ENCODE measurements at regions not wholly inside any gene's neighbourhood (a gene's known extent, or its start where the extent isn't known, plus 50 kb on each side); places are given as distances from the start of the nearest gene placed in this dataset.

DNA sequence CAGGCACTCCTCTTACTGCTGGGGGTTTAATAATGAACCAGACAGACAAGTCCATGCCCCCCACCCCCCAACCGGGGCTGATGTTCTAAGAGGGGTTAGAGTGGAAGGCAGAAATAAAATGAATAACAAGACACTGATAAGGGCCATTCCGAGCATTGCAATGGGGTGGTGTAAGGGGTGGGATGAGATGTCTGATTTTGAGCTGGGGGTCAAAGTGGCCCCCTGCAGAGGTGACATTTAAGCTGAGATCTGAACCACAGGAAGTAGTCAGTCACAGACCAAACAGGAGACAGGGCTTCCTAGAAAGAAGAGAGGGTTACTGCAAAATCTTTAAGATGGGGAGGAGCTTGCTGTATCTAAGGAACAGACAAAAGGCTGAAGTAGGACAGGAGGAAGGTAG lies 180.6 kb upstream of the SH3BP4 start:
- no peak for DNase-seq (ENCODE audit: extremely low read depth in 1 of 2, low read depth in 1 of 2)

DNA sequence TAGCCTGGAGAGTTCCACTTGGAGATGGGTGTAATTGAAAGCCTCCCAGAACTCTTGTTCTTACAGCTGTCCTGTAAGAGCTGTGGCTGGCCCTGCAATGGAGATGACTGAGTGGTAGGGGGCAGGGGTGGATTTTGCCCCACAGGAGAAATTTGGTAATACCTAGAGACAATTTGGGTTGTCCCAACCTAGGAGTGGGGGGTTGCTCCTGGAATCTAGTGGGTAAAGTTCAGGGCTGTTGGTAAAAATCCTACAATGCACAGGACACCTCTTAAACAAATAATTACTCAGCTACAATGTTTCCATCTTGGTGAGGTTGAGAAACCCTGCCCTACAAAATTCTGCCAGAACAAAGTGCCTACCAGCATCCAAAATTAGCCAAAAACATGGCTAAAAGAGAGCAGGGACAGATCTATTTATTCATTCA lies 181.1 kb upstream of the SH3BP4 start:
- no peak for DNase-seq (ENCODE audit: extremely low read depth in 1 of 2, low read depth in 1 of 2)

DNA sequence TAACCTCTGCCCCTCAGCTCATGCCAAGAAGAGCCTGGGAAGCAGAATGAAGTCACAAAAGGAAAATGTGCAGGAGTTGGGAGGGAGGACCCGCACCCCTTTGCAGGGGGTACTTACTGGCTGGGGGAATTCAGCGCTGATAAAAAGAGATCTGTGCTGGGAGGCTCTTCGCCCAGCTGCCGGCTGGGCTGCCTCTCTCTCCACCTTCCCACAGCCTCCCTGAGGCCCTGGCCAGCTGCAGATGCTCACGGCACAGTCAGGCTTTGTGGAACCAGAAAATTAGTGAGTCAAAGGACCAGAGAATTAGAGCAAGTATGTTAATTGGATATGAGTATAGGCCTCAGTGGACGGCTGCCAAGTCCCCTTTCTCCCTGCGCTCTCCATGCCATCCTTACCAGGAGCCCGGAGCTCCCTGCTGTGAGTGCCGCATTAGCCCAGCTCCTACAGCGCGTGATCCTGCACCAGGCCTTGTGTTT lies 181.7 kb upstream of the SH3BP4 start:
- no peak for DNase-seq (ENCODE audit: extremely low read depth in 1 of 2, low read depth in 1 of 2)

DNA sequence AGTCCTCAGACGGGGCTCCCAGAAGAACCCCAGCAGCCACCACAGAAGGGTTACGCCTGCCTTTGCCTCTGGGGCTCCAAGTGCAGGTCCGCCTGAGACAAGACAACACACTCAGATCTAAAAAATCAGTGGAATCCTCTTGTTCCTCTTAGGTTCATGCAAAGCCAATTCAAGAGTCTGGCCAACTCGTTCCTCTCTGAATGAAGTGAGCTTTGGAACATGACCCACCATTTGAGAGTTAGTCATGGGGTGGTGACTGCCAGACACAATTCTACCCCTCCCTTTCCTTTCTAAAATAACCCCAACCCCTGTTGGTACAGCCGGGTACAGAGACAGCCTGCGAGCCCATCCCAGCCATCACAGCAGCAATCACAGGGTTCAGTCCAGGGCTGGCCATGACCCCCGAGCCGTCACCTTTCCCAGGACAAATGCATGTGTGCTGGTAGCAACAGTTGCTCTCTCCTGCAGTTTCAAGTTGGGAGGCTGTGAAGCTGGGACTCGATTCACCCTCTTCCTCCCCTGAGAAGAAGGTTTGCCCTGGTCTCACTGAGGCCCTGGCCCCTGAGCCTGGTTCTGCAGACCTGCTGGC lies 183.1 kb upstream of the SH3BP4 start:
- no peak for DNase-seq (ENCODE audit: extremely low read depth in 1 of 2, low read depth in 1 of 2)

DNA sequence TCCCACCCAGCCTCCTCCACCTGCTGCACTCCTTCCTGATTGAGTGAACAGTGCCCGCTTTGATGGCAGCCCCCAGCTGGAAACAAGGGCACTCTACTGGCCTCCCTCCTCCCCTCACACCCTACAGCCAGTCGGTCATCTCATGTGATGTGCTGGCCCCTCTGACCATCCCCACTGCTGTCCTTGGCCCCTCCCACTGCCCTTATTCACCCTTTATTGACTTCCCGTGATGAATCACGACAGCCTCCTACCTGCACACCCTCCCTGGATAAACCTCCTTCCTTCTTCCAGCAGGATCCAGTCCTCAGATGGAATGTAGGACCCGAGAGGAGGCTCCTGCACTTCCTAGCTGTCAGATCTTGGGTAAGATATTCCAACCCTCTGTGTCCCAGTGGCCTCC lies 186.5 kb upstream of the SH3BP4 start:
- no peak for DNase-seq (ENCODE audit: extremely low read depth in 1 of 2, low read depth in 1 of 2)

DNA sequence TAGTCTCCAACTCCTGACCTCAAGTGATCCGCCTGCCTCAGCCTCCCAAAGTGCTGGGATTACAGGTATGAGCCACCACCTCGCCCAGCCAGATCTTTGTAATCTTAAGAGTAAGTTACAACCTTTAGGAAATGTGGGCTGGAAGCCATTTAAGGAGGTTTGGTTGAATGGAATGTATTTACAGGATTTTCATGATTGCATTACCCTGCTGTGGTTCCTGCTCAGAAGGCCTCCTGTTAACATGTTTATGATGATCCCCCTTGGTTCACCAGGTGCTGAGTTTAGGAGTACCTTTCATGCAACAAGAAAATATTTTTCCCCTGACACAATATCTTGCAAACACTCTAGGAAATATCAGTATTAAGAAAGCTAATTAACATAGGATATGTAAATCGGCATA lies 187.4 kb upstream of the SH3BP4 start:
- DNase-seq (ENCODE audit: extremely low read depth in 1 of 2, low read depth in 1 of 2) = no peak

DNA sequence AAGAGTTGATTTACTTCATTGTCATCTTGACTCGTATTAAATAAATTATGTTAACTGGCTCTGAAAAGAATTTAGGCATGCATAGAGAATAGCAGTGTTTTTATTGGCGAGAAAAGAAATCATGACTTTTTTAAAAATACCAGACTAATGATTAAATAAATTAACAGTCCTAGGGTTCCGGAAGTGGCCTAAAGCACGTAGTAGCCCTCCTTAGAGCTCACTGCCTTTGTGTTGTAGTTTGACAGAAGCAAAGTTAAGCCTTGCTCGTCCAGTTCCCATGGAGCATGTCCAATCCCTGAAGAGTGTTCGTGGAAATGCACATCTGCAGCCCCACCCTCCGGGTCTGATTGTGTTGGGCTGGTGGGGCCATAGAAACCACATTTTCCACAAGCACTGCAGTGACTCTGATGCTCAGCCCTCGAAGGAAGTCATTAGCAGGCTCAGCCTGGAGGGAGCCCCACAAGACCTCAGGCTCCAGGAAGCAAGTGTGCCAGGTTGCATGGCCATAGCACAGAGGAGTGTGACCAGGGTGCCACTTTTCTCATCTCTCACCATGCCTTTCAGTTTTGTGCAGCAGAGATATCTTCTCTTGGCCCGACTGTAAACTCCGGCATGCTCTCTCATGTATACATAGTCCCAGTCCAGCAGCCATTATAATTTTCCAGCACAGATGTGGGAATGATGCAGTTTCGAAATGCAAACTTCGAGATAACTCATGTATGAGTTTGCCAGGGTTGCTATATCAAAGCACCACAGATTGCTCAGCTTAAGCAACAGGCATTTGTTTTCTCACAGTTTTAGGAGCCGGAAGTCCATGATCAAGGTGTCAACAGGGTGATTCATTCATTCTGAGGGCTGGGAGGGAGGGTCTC lies 188.6 kb upstream of the SH3BP4 start:
- no peak for DNase-seq (ENCODE audit: extremely low read depth in 1 of 2, low read depth in 1 of 2)

DNA sequence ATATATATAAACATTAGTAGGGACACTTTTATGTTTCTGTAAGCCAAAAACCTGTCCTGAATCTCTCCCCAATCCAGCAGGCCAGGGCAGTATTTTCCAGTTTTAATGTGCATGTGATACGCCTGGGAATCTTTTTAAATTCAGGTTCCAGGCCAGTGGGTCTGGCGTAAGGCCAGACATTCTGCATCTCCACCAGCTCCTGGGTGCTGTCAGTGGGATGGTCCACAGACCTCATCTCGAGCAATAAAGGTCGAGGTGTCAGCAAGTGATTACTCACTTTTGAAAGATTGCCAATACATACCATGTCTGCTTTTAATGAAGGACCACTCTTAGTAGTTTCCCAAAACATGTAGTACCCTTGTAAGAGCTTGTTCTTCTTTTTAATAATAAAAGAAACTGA lies 189.9 kb upstream of the SH3BP4 start:
- no peak for DNase-seq (ENCODE audit: extremely low read depth in 1 of 2, low read depth in 1 of 2)

DNA sequence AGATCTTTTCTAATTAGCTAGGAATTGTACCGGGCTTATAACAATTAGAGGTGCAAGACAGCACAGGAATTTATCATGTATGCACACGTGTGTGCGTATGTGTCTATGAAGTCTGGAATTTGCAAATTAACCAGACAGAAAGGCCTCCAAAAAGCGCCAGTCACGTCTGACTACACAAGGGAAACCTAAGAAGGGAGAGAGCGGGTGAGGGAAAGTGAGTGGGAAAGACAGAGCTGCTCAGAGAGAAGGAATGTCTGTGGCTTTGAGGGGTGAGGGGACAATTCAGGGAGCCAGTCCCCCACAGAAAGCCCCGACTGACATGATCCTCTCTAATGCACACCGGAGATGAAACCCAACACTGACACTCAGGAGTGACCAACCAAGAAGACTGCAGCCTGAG lies 197.7 kb upstream of the SH3BP4 start:
- DNase-seq (ENCODE audit: extremely low read depth in 1 of 2, low read depth in 1 of 2) = no peak

DNA sequence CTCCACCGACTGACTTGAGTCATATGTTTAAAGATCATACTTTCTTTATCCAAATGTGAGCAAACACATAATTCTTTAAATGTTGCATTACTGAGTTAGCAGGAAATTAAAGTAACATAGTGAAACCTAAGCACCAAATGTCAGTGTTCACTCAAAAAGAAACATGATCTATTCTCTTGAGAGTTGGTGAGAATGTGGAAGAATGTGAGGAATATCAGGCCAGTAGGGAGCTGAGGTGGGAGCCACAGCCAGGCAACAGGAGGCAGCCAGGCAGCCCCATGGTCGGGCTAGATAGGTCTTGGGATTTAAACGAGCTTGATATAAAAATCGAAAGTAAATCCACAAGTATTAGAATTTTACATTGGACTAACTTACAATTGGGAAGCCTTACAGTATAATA lies 198.1 kb upstream of the SH3BP4 start:
- no peak for DNase-seq (ENCODE audit: extremely low read depth in 1 of 2, low read depth in 1 of 2)

DNA sequence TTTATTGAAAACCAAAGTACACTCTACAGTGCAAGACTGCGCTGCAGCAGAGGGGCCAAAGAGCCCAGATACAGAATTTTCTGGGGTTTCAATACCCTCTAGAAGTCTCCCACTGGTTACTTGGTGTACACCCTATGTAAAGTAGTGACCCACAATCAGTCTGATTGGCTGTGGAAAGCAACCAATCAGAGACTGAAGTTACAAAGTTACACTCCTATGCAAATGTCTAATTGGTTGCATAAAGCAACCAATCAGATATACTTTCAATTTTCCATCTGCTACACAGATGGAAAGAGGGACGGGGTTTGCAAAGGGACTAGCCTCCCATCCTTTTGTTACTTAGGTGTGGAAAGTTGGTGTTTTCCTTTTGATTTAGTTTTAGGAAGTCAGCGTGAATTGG lies 198.9 kb upstream of the SH3BP4 start:
- DNase-seq (ENCODE audit: extremely low read depth in 1 of 2, low read depth in 1 of 2) = no peak

DNA sequence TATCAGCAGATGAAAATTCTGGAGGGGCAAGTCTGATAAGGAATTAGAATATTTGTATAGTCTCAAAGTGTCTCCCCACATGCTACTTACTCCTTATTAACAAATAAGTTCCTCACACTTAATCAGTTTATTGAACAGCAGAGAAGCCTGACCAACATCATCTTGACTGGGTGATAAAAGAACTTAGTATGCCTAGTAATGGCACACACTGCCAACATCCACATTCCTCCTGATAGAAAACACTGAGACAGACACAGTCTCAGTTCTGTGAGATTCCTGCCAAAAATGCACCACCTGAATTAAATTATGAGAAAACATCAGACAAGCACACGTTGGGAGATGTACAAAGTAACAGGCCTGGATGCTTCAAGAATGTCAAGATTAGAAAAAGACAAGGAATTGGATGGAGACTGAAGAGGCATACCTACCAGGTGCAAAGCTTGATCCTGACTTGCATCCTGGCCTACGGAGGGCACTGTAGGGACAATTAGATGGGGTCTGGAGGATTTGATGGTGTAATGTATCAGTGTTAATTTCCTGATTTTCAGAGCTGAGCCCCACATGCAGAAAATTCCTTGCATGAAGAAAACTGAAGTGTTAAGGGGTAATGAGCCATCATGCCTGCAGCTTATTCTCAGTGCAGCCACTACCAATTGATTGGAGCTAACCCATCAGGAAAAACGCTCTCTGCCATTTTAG lies 200.4 kb upstream of the SH3BP4 start:
- no peak for DNase-seq (ENCODE audit: extremely low read depth in 1 of 2, low read depth in 1 of 2)

DNA sequence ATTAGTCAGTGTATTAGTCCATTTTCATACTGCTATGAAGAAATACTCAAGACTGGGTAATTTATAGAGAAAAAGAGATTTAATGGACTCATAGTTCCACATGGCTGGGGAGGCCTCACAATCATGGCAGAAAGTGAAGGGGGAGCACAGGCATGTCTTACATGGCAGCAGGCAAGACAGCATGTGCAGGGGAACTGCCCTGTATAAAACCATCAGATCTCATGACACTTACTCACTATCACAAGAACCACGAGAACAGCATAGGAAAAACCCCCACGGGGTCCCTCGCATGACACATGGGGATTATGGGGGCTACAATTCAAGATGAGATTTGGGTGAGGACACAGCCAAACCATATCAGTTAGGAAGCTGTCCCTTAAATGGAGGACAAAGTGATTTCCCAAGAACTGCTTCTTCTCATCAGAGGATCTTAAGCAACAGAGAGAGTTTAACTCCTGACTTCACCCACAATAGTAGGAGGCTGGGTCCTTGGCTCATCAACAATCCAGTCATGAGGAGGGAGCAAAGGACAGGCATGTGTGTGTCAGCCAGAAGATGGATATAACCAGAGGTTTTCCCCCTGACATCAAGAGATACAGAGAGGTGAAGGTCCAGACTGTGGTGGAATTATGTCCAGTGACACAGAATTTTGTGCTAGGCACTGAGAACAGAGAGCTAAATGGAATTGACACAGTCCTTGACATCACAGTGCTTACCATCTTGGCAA lies 203.8 kb upstream of the SH3BP4 start:
- DNase-seq (ENCODE audit: extremely low read depth in 1 of 2, low read depth in 1 of 2) = no peak

DNA sequence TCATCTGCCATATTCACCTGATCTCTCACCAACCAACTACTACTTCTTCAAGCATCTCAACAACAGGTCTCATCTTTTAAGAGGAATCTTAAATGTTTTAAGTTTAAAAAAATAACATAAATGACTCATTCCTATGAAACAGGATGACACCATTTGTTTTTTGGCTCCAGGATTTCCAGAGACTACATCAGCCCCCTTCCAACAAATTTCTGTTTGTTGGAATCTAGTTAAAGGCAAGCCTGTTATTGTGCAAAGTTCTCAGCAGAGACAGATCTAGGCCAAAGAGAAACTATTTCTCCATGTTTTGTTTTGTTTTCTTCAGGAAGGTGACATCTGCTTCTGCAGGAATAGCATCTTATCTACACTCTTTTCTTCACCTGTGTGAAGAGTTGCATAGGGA lies 204.8 kb upstream of the SH3BP4 start:
- DNase-seq (ENCODE audit: extremely low read depth in 1 of 2, low read depth in 1 of 2) = no peak

DNA sequence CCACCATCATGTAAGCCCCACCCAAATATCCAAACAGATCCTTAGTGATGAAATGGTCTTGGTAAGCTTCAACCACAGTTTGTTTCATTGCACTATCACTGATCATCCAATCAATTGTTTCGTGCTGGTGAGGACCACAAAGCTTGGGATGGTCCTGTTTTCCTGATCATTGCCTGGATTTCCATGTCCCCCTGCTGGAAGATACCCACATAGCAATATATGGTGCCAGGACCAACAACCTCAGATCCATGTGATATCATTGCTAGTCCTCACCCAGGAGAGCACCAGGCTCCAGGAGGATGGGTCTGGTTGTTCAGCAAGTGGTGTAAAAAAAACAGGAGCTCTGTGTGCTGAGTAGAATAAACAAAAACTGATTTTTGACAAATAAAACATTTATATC lies 206.5 kb upstream of the SH3BP4 start:
- DNase-seq (ENCODE audit: extremely low read depth in 1 of 2, low read depth in 1 of 2) = no peak

DNA sequence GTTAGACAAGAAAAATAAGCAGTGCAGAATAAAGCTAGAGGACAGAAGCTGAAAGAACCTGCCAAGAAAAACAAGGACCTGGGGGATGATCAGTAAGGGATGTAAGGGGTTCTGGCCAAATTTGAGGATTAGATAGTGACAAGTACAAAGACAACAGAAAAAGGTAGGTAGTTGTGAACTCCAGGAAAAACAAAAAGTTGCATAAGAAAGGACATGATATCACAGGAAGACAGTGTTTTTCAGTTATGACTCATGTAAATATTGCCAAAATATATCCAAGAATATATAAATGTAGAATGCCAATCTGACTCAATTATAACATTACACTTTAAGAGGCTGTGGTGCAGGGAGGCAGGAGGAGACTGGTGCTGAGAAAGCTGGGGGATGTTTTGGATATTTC lies 209.8 kb upstream of the SH3BP4 start:
- no peak for DNase-seq (ENCODE audit: extremely low read depth in 1 of 2, low read depth in 1 of 2)

DNA sequence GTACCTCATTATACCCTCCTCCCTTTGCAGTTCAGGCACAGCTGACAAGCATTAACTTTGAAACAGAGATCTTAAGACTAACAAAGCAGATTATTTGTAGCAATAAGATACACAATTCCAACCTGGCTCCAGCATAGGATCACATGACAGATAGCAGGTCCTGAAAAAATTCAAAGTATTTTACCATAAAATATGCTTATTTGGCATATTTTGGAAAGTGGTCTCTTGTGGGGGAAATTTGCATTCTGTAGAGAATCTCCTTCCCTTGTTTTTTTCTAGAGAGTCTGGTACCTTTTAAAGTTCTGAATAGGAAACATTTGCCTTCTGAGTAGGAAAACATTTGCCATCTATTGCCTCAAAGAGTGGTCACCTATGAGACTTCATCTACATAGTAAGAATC lies 212.8 kb upstream of the SH3BP4 start:
- DNase-seq (ENCODE audit: extremely low read depth in 1 of 2, low read depth in 1 of 2) = no peak

DNA sequence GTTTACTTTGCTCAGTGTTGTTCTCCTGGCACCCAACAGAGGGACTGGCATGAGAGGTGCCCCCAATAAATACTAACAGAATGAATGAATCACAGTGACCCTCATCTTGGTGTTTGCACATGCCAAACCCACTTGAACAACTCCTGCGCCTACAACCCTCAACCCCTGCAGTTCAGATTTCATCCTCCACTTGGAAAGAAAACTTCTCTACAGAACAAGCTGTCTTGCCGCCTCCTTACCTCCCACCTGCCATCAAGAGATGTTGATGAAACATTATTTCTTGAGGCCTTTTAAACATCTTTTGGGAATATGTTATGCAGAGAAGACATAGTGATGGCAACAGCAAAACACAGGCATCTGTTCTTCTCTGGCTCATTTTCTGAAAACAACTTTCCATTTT lies 216.0 kb upstream of the SH3BP4 start:
- DNase-seq (ENCODE audit: extremely low read depth in 1 of 2, low read depth in 1 of 2) = no peak

DNA sequence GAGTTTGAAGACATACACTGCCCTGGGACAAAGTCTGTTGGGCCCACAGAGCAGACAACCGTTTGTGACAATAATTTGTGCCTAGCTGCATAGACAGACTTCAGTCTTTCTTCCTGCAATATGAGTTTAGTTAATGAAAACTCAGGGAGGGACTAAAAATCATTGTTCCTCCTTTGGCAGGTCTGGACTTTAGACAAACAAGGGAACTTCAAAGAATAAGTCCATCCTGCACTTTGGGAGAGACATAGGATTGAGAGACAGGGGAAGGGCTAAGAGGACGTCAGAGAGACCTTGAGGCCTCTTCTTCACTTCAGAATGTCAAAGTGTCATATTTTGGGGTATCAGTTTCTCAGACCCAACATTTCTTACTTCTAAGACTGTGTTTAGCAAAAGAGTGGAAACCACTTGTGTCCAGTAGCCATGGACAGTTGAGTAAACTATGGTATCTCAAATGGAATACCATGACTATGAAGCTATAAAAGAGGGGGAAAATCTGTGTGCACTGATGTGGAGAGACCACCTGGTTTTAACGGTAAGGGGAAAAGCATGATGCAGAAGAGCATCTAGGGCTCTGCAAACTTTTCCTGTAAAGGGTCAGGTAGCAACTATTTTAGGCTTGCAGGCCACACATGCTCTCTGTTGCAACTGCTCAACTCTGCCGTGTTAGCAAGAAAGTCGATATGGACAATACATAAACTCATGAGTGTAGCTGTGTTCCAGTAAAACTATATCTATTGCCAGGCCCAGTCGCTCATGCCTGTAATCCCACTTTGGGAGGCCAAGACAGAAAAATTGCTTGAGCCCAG lies 217.8 kb upstream of the SH3BP4 start:
- DNase-seq (ENCODE audit: extremely low read depth in 1 of 2, low read depth in 1 of 2) = no peak

DNA sequence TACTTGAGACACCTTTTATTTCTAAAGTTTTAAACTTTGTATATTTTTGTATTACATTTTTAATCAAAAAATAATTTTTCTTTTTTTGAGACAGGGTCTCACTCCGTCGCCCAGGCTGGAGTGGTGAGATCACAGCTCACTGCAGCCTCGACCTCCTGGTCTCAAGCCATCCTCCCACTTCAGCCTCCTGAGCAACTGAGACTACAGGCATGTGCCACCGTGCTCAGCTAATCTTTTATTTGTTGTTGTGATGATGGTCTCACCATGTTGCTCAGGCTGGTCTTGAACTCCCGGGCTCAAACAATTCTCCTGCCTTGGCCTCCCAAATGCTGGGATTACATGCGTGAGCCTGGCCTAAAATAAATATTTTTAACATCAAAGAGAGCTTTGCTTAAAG lies 218.7 kb upstream of the SH3BP4 start:
- no peak for DNase-seq (ENCODE audit: extremely low read depth in 1 of 2, low read depth in 1 of 2)

Data from stimulated activated CD8-positive, alpha-beta memory T cell treated with anti-CD3 and anti-CD28 coated beads, Interleukin-7, amount 100 ng/mL, for 48 hours (primary cell).